CD14-positive monocyte (primary cell): ENCODE measurements at regions not wholly inside any gene's neighbourhood (a gene's known extent, or its start where the extent isn't known, plus 50 kb on each side); places are given as distances from the start of the nearest gene placed in this dataset.

Source experiments
- DNase-seq, 3 donors: peaks; one replicate each; pipeline ENCODE4 v3.0.0-alpha.2; 2011 to 2022
- H2AFZ ChIP-seq: 2 replicates; pipeline ENCODE4 v1.6.0; 2012; ENCODE audit warnings: mild to moderate bottlenecking, low read depth, low read length, inconsistent platforms; ENCODE audit not compliant: insufficient read depth, poor library complexity, severe bottlenecking
- H3K27ac ChIP-seq, 2 donors: 1 replicate in 1 of 2; 2 replicates in 1 of 2; pipeline ENCODE4 v1.5.1; 2012 to 2013; ENCODE audit warnings: low read length in 2 of 2, control low read depth in 1 of 2, inconsistent platforms in 1 of 2, low read depth in 1 of 2, mild to moderate bottlenecking in 1 of 2
- H3K27me3 ChIP-seq, 2 donors: one replicate each; pipeline versions ENCODE4 v1.6.0 to v1.6.1; 2011 to 2013; ENCODE audit warnings: low read length in 2 of 2; ENCODE audit not compliant: control insufficient read depth in 2 of 2, insufficient read depth in 2 of 2
- H3K36me3 ChIP-seq, 2 donors: replicated peaks in 1 of 2; 1 replicate in 1 of 2; 2 replicates in 1 of 2; pipeline versions ENCODE4 v1.5.1 to v1.6.1; 2012 to 2013; ENCODE audit warnings: low read length in 2 of 2, control low read depth in 1 of 2, inconsistent platforms in 1 of 2, mild to moderate bottlenecking in 1 of 2; ENCODE audit not compliant: insufficient read depth in 2 of 2, control insufficient read depth in 1 of 2
- H3K4me1 ChIP-seq, 2 donors: 1 replicate in 1 of 2; 2 replicates in 1 of 2; pipeline versions ENCODE4 v1.5.1 to v1.6.1; 2012 to 2013; ENCODE audit warnings: low read length in 2 of 2, control low read depth in 1 of 2, inconsistent platforms in 1 of 2, mild to moderate bottlenecking in 1 of 2, moderate library complexity in 1 of 2; ENCODE audit not compliant: insufficient read depth in 2 of 2, control insufficient read depth in 1 of 2
- H3K4me2 ChIP-seq: replicated peaks from 2 replicates; pipeline ENCODE3; 2012; ENCODE audit warnings: low read length, moderate library complexity, mild to moderate bottlenecking; ENCODE audit not compliant: poor library complexity, severe bottlenecking; ENCODE audit errors: extremely low read depth
- H3K4me3 ChIP-seq, 3 experiments: fragments of 200-600 bp in 1 of 3; sonication (generic) in 1 of 3; replicated peaks in 1 of 3; 1 replicate in 2 of 3; 2 replicates in 1 of 3; pipeline ENCODE4 v1.5.1; 2011 to 2013; ENCODE audit warnings: low read length in 3 of 3, mild to moderate bottlenecking in 3 of 3, control low read depth in 2 of 3, low read depth in 2 of 3, inconsistent platforms in 1 of 3, moderate library complexity in 1 of 3
- H3K79me2 ChIP-seq: 2 replicates; pipeline ENCODE4 v1.6.0; 2012; ENCODE audit warnings: mild to moderate bottlenecking, control low read depth, inconsistent platforms, low read length, moderate library complexity; ENCODE audit not compliant: insufficient read depth
- H3K9ac ChIP-seq: 2 replicates; pipeline ENCODE4 v1.6.0; 2017; ENCODE audit warnings: low read length, mild to moderate bottlenecking; ENCODE audit not compliant: insufficient read depth, poor library complexity, severe bottlenecking
- H3K9me3 ChIP-seq, 2 donors: replicated peaks in 1 of 2; 1 replicate in 1 of 2; 2 replicates in 1 of 2; pipeline versions ENCODE4 v1.5.1 to v1.6.1; 2012 to 2013; ENCODE audit warnings: low read length in 2 of 2, control low read depth in 1 of 2; ENCODE audit not compliant: control insufficient read depth in 1 of 2, insufficient read depth in 1 of 2
- H4K20me1 ChIP-seq: 2 replicates; pipeline ENCODE4 v1.6.0; 2012; ENCODE audit warnings: mild to moderate bottlenecking, low read length, control low read depth, moderate library complexity; ENCODE audit not compliant: insufficient read depth
- H3K27ac Mint-ChIP-seq, 7 donors: one replicate each; pipeline ENCODE4 v1.8.0; 2020; ENCODE audit warnings: mild to moderate bottlenecking in 7 of 7, mixed read lengths in 7 of 7, moderate library complexity in 6 of 7, inconsistent platforms in 2 of 7
- H3K27me3 Mint-ChIP-seq, 3 donors: one replicate each; pipeline ENCODE4 v1.8.0; 2021 to 2022; ENCODE audit warnings: low read depth in 3 of 3, mild to moderate bottlenecking in 3 of 3, mixed read lengths in 3 of 3, moderate library complexity in 3 of 3, inconsistent platforms in 1 of 3
- H3K36me3 Mint-ChIP-seq, 2 donors: one replicate each; pipeline ENCODE4 v1.8.0; 2020; ENCODE audit warnings: mixed read lengths in 2 of 2, inconsistent platforms in 1 of 2, mild to moderate bottlenecking in 1 of 2
- H3K4me1 Mint-ChIP-seq: one replicate; pipeline ENCODE4 v1.8.0; 2020; ENCODE audit warnings: mild to moderate bottlenecking, mixed read lengths
- H3K4me3 Mint-ChIP-seq, 2 donors: one replicate each; pipeline ENCODE4 v1.8.0; 2020; ENCODE audit warnings: mild to moderate bottlenecking in 2 of 2, mixed read lengths in 2 of 2, moderate library complexity in 1 of 2
- H3K9me3 Mint-ChIP-seq, 7 donors: one replicate each; pipeline ENCODE4 v1.8.0; 2020 to 2022; ENCODE audit warnings: mixed read lengths in 7 of 7, mild to moderate bottlenecking in 6 of 7, moderate library complexity in 6 of 7, inconsistent platforms in 2 of 7
- WGBS: methylation state at CpG from one replicate; pipeline ENCODE4 v1.1.5; 2013; ENCODE audit warnings: missing lambda C conversion rate; ENCODE audit not compliant: insufficient coverage; 5-methylcytosine and 5-hydroxymethylcytosine counted together
- intact Hi-C, 2 donors: fragments of 100-400 bp; cut with micrococcal nuclease; formaldehyde crosslinking; loops; one replicate each; pipeline versions ENCODE4 v1.15.0 to v1.15.1; 2023
- TF ChIP-seq, protein P1 (sequence below): fragments of 200-600 bp; IDR thresholded peaks from one replicate; pipeline ENCODE4 v1.8.0; 2022; ENCODE audit warnings: antibody characterized with exemption, mild to moderate bottlenecking

DNA sequence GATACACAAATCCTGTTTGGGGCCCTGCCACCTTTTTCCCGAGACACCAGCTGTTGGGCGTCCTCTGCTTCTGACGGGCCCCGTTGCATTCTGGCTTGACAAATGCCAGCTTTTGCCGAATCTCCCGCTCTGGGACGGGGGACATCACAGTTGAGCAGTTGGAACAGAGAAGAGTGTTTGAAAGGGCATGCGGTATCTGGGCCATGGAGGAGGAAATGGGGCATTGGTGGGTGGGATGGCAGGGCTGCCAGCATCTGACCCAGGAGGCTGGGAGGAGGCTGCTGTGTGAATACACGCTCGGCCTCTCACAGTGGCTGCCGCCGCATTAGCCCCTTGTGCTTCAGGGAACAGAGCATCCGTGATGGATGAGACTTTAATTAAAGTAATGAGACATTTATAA, 184.3 kb upstream of the TNRC6C start:
- H3K36me3 Mint-ChIP-seq, result no peaks in the 10 kb centered on the region
- Histone ChIP-seq H3K4me2 (no peak overlapping the region), H2AFZ (no peak overlapping the region), H4K20me1 (no peaks in the 10 kb centered on the region), H3K4me1 (no peaks in the 10 kb centered on the region), H3K27ac (no peak overlapping the region), H3K9me3 (no peaks in the 10 kb centered on the region), H3K9ac (no peak overlapping the region), H3K4me3 (no peak overlapping the region), H3K79me2 (no peaks in the 10 kb centered on the region), H3K36me3 (no peaks in the 10 kb centered on the region), H3K27me3 (no peaks in the 10 kb centered on the region)
- H3K9me3 Mint-ChIP-seq, result peaks cover 0 to 2% (median 0%) of the 10 kb centered on the region in 7 donors
- peaks cover 9 to 19% (median 16%) of the 10 kb centered on the region in 3 donors for H3K27me3 Mint-ChIP-seq
- peak overlapping the region in 1 of 7 donors; percentile 50 for H3K27ac Mint-ChIP-seq
- DNase-seq, result no peak
- intact Hi-C loops, result no loop called here
- no peak overlapping the region for H3K4me3 Mint-ChIP-seq
- WGBS, result 94% methylated on average over 13 of the region's 13 CpGs
- TF ChIP-seq, protein P1, sequence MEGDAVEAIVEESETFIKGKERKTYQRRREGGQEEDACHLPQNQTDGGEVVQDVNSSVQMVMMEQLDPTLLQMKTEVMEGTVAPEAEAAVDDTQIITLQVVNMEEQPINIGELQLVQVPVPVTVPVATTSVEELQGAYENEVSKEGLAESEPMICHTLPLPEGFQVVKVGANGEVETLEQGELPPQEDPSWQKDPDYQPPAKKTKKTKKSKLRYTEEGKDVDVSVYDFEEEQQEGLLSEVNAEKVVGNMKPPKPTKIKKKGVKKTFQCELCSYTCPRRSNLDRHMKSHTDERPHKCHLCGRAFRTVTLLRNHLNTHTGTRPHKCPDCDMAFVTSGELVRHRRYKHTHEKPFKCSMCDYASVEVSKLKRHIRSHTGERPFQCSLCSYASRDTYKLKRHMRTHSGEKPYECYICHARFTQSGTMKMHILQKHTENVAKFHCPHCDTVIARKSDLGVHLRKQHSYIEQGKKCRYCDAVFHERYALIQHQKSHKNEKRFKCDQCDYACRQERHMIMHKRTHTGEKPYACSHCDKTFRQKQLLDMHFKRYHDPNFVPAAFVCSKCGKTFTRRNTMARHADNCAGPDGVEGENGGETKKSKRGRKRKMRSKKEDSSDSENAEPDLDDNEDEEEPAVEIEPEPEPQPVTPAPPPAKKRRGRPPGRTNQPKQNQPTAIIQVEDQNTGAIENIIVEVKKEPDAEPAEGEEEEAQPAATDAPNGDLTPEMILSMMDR, result no peak
- H3K4me1 Mint-ChIP-seq, result peaks cover 3% of the 10 kb centered on the region

GRCh38 chr17:77778636-77779489, 179.6 kb upstream of the TNRC6C start:
- Histone ChIP-seq H3K9ac (no peak overlapping the region), H3K4me2 (no peak overlapping the region), H3K9me3 (no peaks in the 10 kb centered on the region), H3K4me3 (no peak overlapping the region), H2AFZ (no peak overlapping the region), H3K4me1 (no peaks in the 10 kb centered on the region), H3K79me2 (no peaks in the 10 kb centered on the region), H3K27me3 (no peaks in the 10 kb centered on the region), H3K36me3 (no peaks in the 10 kb centered on the region), H3K27ac (no peak overlapping the region), H4K20me1 (no peaks in the 10 kb centered on the region)
- no peak for DNase-seq
- WGBS, result 87% methylated on average over 14 of the region's 16 CpGs
- Mint-ChIP-seq H3K4me3 (no peak overlapping the region), H3K27me3 (peaks cover 4 to 9% (median 6%) of the 10 kb centered on the region in 3 donors), H3K4me1 (no peaks in the 10 kb centered on the region), H3K27ac (no peak overlapping the region), H3K36me3 (no peaks in the 10 kb centered on the region), H3K9me3 (peaks cover 0 to 2% (median 0%) of the 10 kb centered on the region in 7 donors)
- intact Hi-C loops, result no loop called here
- TF ChIP-seq, protein P1, result no peak
